ENCODE measurements at regions not wholly inside any gene's neighbourhood (a gene's known extent, or its start where the extent isn't known, plus 50 kb on each side); places are given as distances from the start of the nearest gene placed in this dataset.

- WGBS, 2 experiments (ENCODE audit: low coverage in 1 of 2, low lambda C conversion rate in 2 of 2, missing lambda C conversion rate in 2 of 2), result 84 to 91% methylated on average over 3 of the region's 3 CpGs
- DNase-seq, result no peak
- Histone ChIP-seq H3K27me3 (replicated peaks; ENCODE audit: insufficient read depth) (no peaks in the 10 kb centered on the region), H2AFZ (no peak overlapping the region), H3K9me2 (ENCODE audit: insufficient read depth) (no peaks in the 10 kb centered on the region), H3K36me3 (ENCODE audit: low read depth) (no peaks in the 10 kb centered on the region), H3K79me2 (ENCODE audit: insufficient read depth) (no peaks in the 10 kb centered on the region), H3K9ac (no peak overlapping the region), H3K4me3 (no peak overlapping the region), H3K4me2 (ENCODE audit: unreplicated experiment) (no peak overlapping the region), H3K9me3 (ENCODE audit: low read depth) (no peaks in the 10 kb centered on the region), H3K4me1 (ENCODE audit: insufficient read depth) (peaks cover 10% of the 10 kb centered on the region), H3F3A (ENCODE audit: insufficient read depth) (peaks cover 12% of the 10 kb centered on the region; the same call in 1 of the 2 replicates), H3K27ac (no peak overlapping the region), H4K20me1 (ENCODE audit: insufficient read depth) (no peaks in the 10 kb centered on the region)
- in situ Hi-C loops (cut with MboI), result no loop called here
- TF ChIP-seq EZH2phosphoT487 (IDR thresholded peaks at IDR 0.05; ENCODE audit: insufficient read depth, low read depth) (no peak), EZH2 (IDR thresholded peaks at IDR 0.05; ENCODE audit: insufficient read depth, poor library complexity, severe bottlenecking) (no peak)
Observed at GRCh38 chr5:93870649-93871048, 129.2 kb upstream of the POU5F2 start.

- Histone ChIP-seq H2AFZ (no peak overlapping the region), H3K79me2 (ENCODE audit: insufficient read depth) (no peaks in the 10 kb centered on the region), H3K4me2 (ENCODE audit: unreplicated experiment) (no peak overlapping the region), H3K36me3 (ENCODE audit: low read depth) (no peaks in the 10 kb centered on the region), H3K4me1 (ENCODE audit: insufficient read depth) (peaks cover 3% of the 10 kb centered on the region), H3K4me3 (no peak overlapping the region), H3K27ac (no peak overlapping the region), H3K9me3 (ENCODE audit: low read depth) (no peaks in the 10 kb centered on the region), H3K27me3 (replicated peaks; ENCODE audit: insufficient read depth) (no peaks in the 10 kb centered on the region), H3K9ac (no peak overlapping the region), H4K20me1 (ENCODE audit: insufficient read depth) (no peaks in the 10 kb centered on the region), H3F3A (ENCODE audit: insufficient read depth) (peaks cover 3% of the 10 kb centered on the region; the same call in 1 of the 2 replicates), H3K9me2 (ENCODE audit: insufficient read depth) (no peaks in the 10 kb centered on the region)
- no peak for TF ChIP-seq EZH2phosphoT487 (IDR thresholded peaks at IDR 0.05; ENCODE audit: insufficient read depth, low read depth)
- no peak for TF ChIP-seq EZH2 (IDR thresholded peaks at IDR 0.05; ENCODE audit: insufficient read depth, poor library complexity, severe bottlenecking)
- no peak for DNase-seq
- in situ Hi-C loops (cut with MboI), result no loop called here
- 93 to 96% methylated on average over 6 of the region's 6 CpGs for WGBS, 2 experiments (ENCODE audit: low coverage in 1 of 2, low lambda C conversion rate in 2 of 2, missing lambda C conversion rate in 2 of 2)
Observed at GRCh38 chr5:93868851-93869250, 127.5 kb upstream of the POU5F2 start.

GRCh38 chr5:93850311-93850710, 108.9 kb upstream of the POU5F2 start:
- no peak overlapping the region for H2AFZ ChIP-seq
- in situ Hi-C loops (cut with MboI), result no loop called here
- no peak overlapping the region for H3K4me3 ChIP-seq
- no peaks in the 10 kb centered on the region for H3K36me3 ChIP-seq (ENCODE audit: low read depth)
- no peaks in the 10 kb centered on the region for H3F3A ChIP-seq (ENCODE audit: insufficient read depth)
- no peaks in the 10 kb centered on the region for H3K27me3 ChIP-seq (replicated peaks; ENCODE audit: insufficient read depth)
- H3K79me2 ChIP-seq (ENCODE audit: insufficient read depth), result no peaks in the 10 kb centered on the region
- H3K9ac ChIP-seq, result no peak overlapping the region
- no peak overlapping the region for H3K27ac ChIP-seq
- no peaks in the 10 kb centered on the region for H3K9me2 ChIP-seq (ENCODE audit: insufficient read depth)
- whole genome bisulfite sequencing, 2 experiments (ENCODE audit: low coverage in 1 of 2, low lambda C conversion rate in 2 of 2, missing lambda C conversion rate in 2 of 2), result 93 to 96% methylated on average over 3 of the region's 3 CpGs
- H3K4me1 ChIP-seq (ENCODE audit: insufficient read depth), result no peaks in the 10 kb centered on the region
- TF ChIP-seq EZH2phosphoT487 (IDR thresholded peaks at IDR 0.05; ENCODE audit: insufficient read depth, low read depth) (no peak), EZH2 (IDR thresholded peaks at IDR 0.05; ENCODE audit: insufficient read depth, poor library complexity, severe bottlenecking) (no peak)
- no peaks in the 10 kb centered on the region for H3K9me3 ChIP-seq (ENCODE audit: low read depth)
- H4K20me1 ChIP-seq (ENCODE audit: insufficient read depth), result no peaks in the 10 kb centered on the region; the same call in 1 of the 2 replicates
- no peak overlapping the region for H3K4me2 ChIP-seq (ENCODE audit: unreplicated experiment)
- DNase-seq, result no peak

- H3K9me3 ChIP-seq (ENCODE audit: low read depth), result no peaks in the 10 kb centered on the region
- no peak overlapping the region for H2AFZ ChIP-seq
- H3K27me3 ChIP-seq (replicated peaks; ENCODE audit: insufficient read depth), result no peaks in the 10 kb centered on the region
- H4K20me1 ChIP-seq (ENCODE audit: insufficient read depth), result no peaks in the 10 kb centered on the region; the same call in 1 of the 2 replicates
- H3K36me3 ChIP-seq (ENCODE audit: low read depth), result 0 out of 2 replicates have a peak, but pooled peaks cover 15% of the 10 kb centered on the region
- no peaks in the 10 kb centered on the region for H3K9me2 ChIP-seq (ENCODE audit: insufficient read depth)
- DNase-seq, result no peak
- no peaks in the 10 kb centered on the region for H3F3A ChIP-seq (ENCODE audit: insufficient read depth)
- in situ Hi-C loops (cut with MboI), result no loop called here
- H3K9ac ChIP-seq, result no peak overlapping the region
- no peak overlapping the region for H3K27ac ChIP-seq
- 98% methylated on average over 2 of the region's 2 CpGs for WGBS, 2 experiments (ENCODE audit: low coverage in 1 of 2, low lambda C conversion rate in 2 of 2, missing lambda C conversion rate in 2 of 2)
- no peak for TF ChIP-seq EZH2 (IDR thresholded peaks at IDR 0.05; ENCODE audit: insufficient read depth, poor library complexity, severe bottlenecking)
- TF ChIP-seq EZH2phosphoT487 (IDR thresholded peaks at IDR 0.05; ENCODE audit: insufficient read depth, low read depth), result no peak
- no peak overlapping the region for H3K4me2 ChIP-seq (ENCODE audit: unreplicated experiment)
- no peaks in the 10 kb centered on the region for H3K4me1 ChIP-seq (ENCODE audit: insufficient read depth)
- no peak overlapping the region for H3K4me3 ChIP-seq
- H3K79me2 ChIP-seq (ENCODE audit: insufficient read depth), result no peaks in the 10 kb centered on the region
Observed at GRCh38 chr5:93845376-93845775, 104.0 kb upstream of the POU5F2 start.

- peak overlapping the region; percentile 31 for H3K4me2 ChIP-seq (ENCODE audit: unreplicated experiment)
- TF ChIP-seq EZH2 (IDR thresholded peaks at IDR 0.05; ENCODE audit: insufficient read depth, poor library complexity, severe bottlenecking), result no peak
- no peak for TF ChIP-seq EZH2phosphoT487 (IDR thresholded peaks at IDR 0.05; ENCODE audit: insufficient read depth, low read depth)
- H4K20me1 ChIP-seq (ENCODE audit: insufficient read depth), result no peaks in the 10 kb centered on the region
- H3K27ac ChIP-seq, result peak overlapping the region; percentile 74
- no peak overlapping the region for H3K9ac ChIP-seq
- WGBS, 2 experiments (ENCODE audit: low coverage in 1 of 2, low lambda C conversion rate in 2 of 2, missing lambda C conversion rate in 2 of 2), result 0 to 1% methylated on average over 2 of the region's 2 CpGs
- H3K9me3 ChIP-seq (ENCODE audit: low read depth), result no peaks in the 10 kb centered on the region
- H3K79me2 ChIP-seq (ENCODE audit: insufficient read depth), result no peaks in the 10 kb centered on the region
- no peaks in the 10 kb centered on the region for H3K27me3 ChIP-seq (replicated peaks; ENCODE audit: insufficient read depth)
- H3F3A ChIP-seq (ENCODE audit: insufficient read depth), result peaks cover 34% of the 10 kb centered on the region
- H3K36me3 ChIP-seq (ENCODE audit: low read depth), result no peaks in the 10 kb centered on the region
- H2AFZ ChIP-seq, result no peak overlapping the region
- peak; percentile 95 for DNase-seq
- no peaks in the 10 kb centered on the region for H3K9me2 ChIP-seq (ENCODE audit: insufficient read depth)
- peak overlapping the region; percentile 14; the same call in 1 of the 2 replicates for H3K4me3 ChIP-seq
- H3K4me1 ChIP-seq (ENCODE audit: insufficient read depth), result peaks cover 30% of the 10 kb centered on the region
- in situ Hi-C loops (cut with MboI), result no loop called here
Observed at GRCh38 chr5:93831449-93831848, 90.0 kb upstream of the POU5F2 start.

Measured in GM23248 (cell line).